Activated naive CD4-positive, alpha-beta T cell treated with anti-CD3 and anti-CD28 coated beads, Interleukin-2, amount 50 U/mL, for 72 hours (primary cell): ENCODE measurements at regions not wholly inside any gene's neighbourhood (a gene's known extent, or its start where the extent isn't known, plus 50 kb on each side); places are given as distances from the start of the nearest gene placed in this dataset.
"Not testable (repeated sequence)": the region's sequence is repeated elsewhere in the genome, so short reads cannot be mapped to it uniquely, and the experiment has no call there.

Experiments
- ATAC-seq, 2 donors: fragments of 150-1000 bp; cut with Tn5 transposase; 2 replicates each; pipeline ENCODE4 v1.10.0; 2021; ENCODE audit warnings: mild to moderate bottlenecking in 2 of 2, moderate library complexity in 2 of 2
- DNase-seq, 2 donors: peaks; one replicate each; pipeline ENCODE4 v3.0.0; 2021 to 2022; ENCODE audit warnings: low spot score in 2 of 2
- H3K27ac Mint-ChIP-seq, 2 donors: one replicate each; pipeline ENCODE4 v1.8.0; 2022; ENCODE audit warnings: mild to moderate bottlenecking in 2 of 2, mixed read lengths in 2 of 2
- H3K36me3 Mint-ChIP-seq, 2 donors: one replicate each; pipeline ENCODE4 v1.8.0; 2022; ENCODE audit warnings: mixed read lengths in 2 of 2
- H3K9me3 Mint-ChIP-seq, 2 donors: one replicate each; pipeline ENCODE4 v1.8.0; 2022; ENCODE audit warnings: mixed read lengths in 2 of 2

GRCh38 chr10:23595278-23595677, 156.4 kb downstream of the OTUD1 start:
- not testable (repeated sequence) for H3K27ac Mint-ChIP-seq, ATAC-seq, DNase-seq

GRCh38 chr10:23604613-23605012, 165.7 kb downstream of the OTUD1 start:
- H3K9me3 Mint-ChIP-seq: no peaks in the 10 kb centered on the region
- no peaks in the 10 kb centered on the region for H3K36me3 Mint-ChIP-seq
- H3K27ac Mint-ChIP-seq: no peak overlapping the region
- ATAC-seq (no peak), DNase-seq (no peak)

More at GRCh38 chr10:23595278-23595677, 156.4 kb downstream of the OTUD1 start:
- peaks cover 39 to 56% of the 10 kb centered on the region in 2 donors for H3K36me3 Mint-ChIP-seq
- peaks cover 39 to 41% of the 10 kb centered on the region in 2 donors for H3K9me3 Mint-ChIP-seq

- no peaks in the 10 kb centered on the region for H3K36me3 Mint-ChIP-seq
- no peaks in the 10 kb centered on the region for H3K9me3 Mint-ChIP-seq
- no peak overlapping the region for H3K27ac Mint-ChIP-seq
- DNase-seq (no peak), ATAC-seq (no peak)
These were observed 167.6 kb downstream of the OTUD1 start for GRCh38 chr10:23606456-23606855.

GRCh38 chr10:23608926-23609325, 170.1 kb downstream of the OTUD1 start:
- no peaks in the 10 kb centered on the region for H3K36me3 Mint-ChIP-seq
- DNase-seq (no peak), ATAC-seq (no peak)
- no peaks in the 10 kb centered on the region for H3K9me3 Mint-ChIP-seq
- H3K27ac Mint-ChIP-seq: no peak overlapping the region

- Mint-ChIP-seq H3K9me3 (no peaks in the 10 kb centered on the region), H3K27ac (no peak overlapping the region), H3K36me3 (no peaks in the 10 kb centered on the region)
- DNase-seq (no peak), ATAC-seq (no peak)
These were observed 171.9 kb downstream of the OTUD1 start for GRCh38 chr10:23610626-23611307.

- ATAC-seq: no peak
- no peak overlapping the region for H3K27ac Mint-ChIP-seq
- H3K36me3 Mint-ChIP-seq: no peaks in the 10 kb centered on the region
- no peak for DNase-seq
- no peaks in the 10 kb centered on the region for H3K9me3 Mint-ChIP-seq
These were observed 172.6 kb downstream of the OTUD1 start for GRCh38 chr10:23611308-23612029.

- H3K27ac Mint-ChIP-seq: no peak overlapping the region
These were observed 175.0 kb downstream of the OTUD1 start for GRCh38 chr10:23613900-23614299.

GRCh38 chr10:23614483-23614882, 175.6 kb downstream of the OTUD1 start:
- no peak for ATAC-seq
- no peak for DNase-seq
- no peaks in the 10 kb centered on the region for H3K36me3 Mint-ChIP-seq
- no peaks in the 10 kb centered on the region for H3K9me3 Mint-ChIP-seq
- no peak overlapping the region for H3K27ac Mint-ChIP-seq

More at GRCh38 chr10:23613900-23614299, 175.0 kb downstream of the OTUD1 start:
- Mint-ChIP-seq H3K9me3 (no peaks in the 10 kb centered on the region), H3K36me3 (no peaks in the 10 kb centered on the region)
- no peak for DNase-seq
- no peak for ATAC-seq

GRCh38 chr10:23630376-23630775, 191.5 kb downstream of the OTUD1 start:
- DNase-seq (no peak), ATAC-seq (no peak)
- Mint-ChIP-seq H3K36me3 (peaks cover 5 to 7% of the 10 kb centered on the region in 2 donors), H3K9me3 (peaks cover 3 to 10% of the 10 kb centered on the region in 2 donors), H3K27ac (no peak overlapping the region)

- Mint-ChIP-seq H3K36me3 (peaks cover 5 to 7% of the 10 kb centered on the region in 2 donors), H3K9me3 (peaks cover 3 to 10% of the 10 kb centered on the region in 2 donors), H3K27ac (no peak overlapping the region)
- DNase-seq: no peak
- no peak for ATAC-seq
These were observed 192.0 kb downstream of the OTUD1 start for GRCh38 chr10:23630885-23631284.

- H3K27ac Mint-ChIP-seq: no peak overlapping the region
- ATAC-seq (peak in 1 of 2 donors; percentile 75), DNase-seq (no peak)
- no peaks in the 10 kb centered on the region for H3K36me3 Mint-ChIP-seq
- no peaks in the 10 kb centered on the region for H3K9me3 Mint-ChIP-seq
These were observed 204.4 kb downstream of the OTUD1 start for GRCh38 chr10:23643111-23643780.

GRCh38 chr10:23648618-23649017, 209.7 kb downstream of the OTUD1 start:
- no peaks in the 10 kb centered on the region for H3K36me3 Mint-ChIP-seq
- DNase-seq: no peak
- no peaks in the 10 kb centered on the region for H3K9me3 Mint-ChIP-seq
- H3K27ac Mint-ChIP-seq: no peak overlapping the region
- ATAC-seq: no peak

GRCh38 chr10:23656735-23657134, 217.9 kb downstream of the OTUD1 start:
- no peaks in the 10 kb centered on the region for H3K36me3 Mint-ChIP-seq
- DNase-seq: no peak

GRCh38 chr10:23657677-23658076, 218.8 kb downstream of the OTUD1 start:
- no peaks in the 10 kb centered on the region for H3K36me3 Mint-ChIP-seq
- no peak for ATAC-seq
- no peaks in the 10 kb centered on the region for H3K9me3 Mint-ChIP-seq
- H3K27ac Mint-ChIP-seq: peak overlapping the region in 1 of 2 donors; percentile 6
- DNase-seq: no peak

More at GRCh38 chr10:23656735-23657134, 217.9 kb downstream of the OTUD1 start:
- ATAC-seq: no peak
- Mint-ChIP-seq H3K9me3 (no peaks in the 10 kb centered on the region), H3K27ac (no peak overlapping the region)

- H3K27ac Mint-ChIP-seq, ATAC-seq, H3K9me3 Mint-ChIP-seq, DNase-seq: not testable (repeated sequence)
- H3K36me3 Mint-ChIP-seq: peaks cover 5 to 11% of the 10 kb centered on the region in 2 donors
These were observed 233.0 kb downstream of the OTUD1 start for GRCh38 chr10:23671866-23672265.

GRCh38 chr10:23675585-23675984, 236.7 kb downstream of the OTUD1 start:
- no peak for ATAC-seq

GRCh38 chr10:23676296-23676695, 237.4 kb downstream of the OTUD1 start:
- Mint-ChIP-seq H3K9me3 (no peaks in the 10 kb centered on the region), H3K27ac (no peak overlapping the region), H3K36me3 (peaks cover 5 to 6% of the 10 kb centered on the region in 2 donors)
- no peak for DNase-seq
- ATAC-seq: no peak

More at GRCh38 chr10:23675585-23675984, 236.7 kb downstream of the OTUD1 start:
- Mint-ChIP-seq H3K36me3 (peaks cover 5 to 11% of the 10 kb centered on the region in 2 donors), H3K27ac (no peak overlapping the region), H3K9me3 (peaks cover 0 to 3% of the 10 kb centered on the region in 2 donors)
- no peak for DNase-seq
